Endothelial cell of umbilical vein (primary cell): ENCODE measurements at regions not wholly inside any gene's neighbourhood (a gene's known extent, or its start where the extent isn't known, plus 50 kb on each side); places are given as distances from the start of the nearest gene placed in this dataset.

ENCODE experiments used
- BruUV-seq: library from RNA; stranded (reverse); fragments of 400-500 nt; replicated peaks from 2 replicates; lab custom pipeline; 2021; lab: Mats Ljungman, UMichigan
- CTCF ChIA-PET: fragments of 300-600, 350-600 bp; sonication (Branson Sonifier 250); formaldehyde crosslinking; loops from one replicate; lab custom pipeline; 2021; ENCODE audit warnings: antibody characterized with exemption, inconsistent platforms; lab: Charles Lee
- POLR2A ChIA-PET: fragments of 300-600, 350-600 bp; sonication (Branson Sonifier 250); formaldehyde crosslinking; loops from one replicate; lab custom pipeline; 2021; ENCODE audit warnings: antibody characterized with exemption, inconsistent platforms; lab: Charles Lee
- DNase-seq: peaks from one replicate; pipeline ENCODE4 v3.0.0-alpha.2; 2011; ENCODE audit warnings: low read depth, low spot score
- FAIRE-seq: peaks from 2 replicates; lab custom pipeline; 2011; peaks lifted over from hg19 to GRCh38; lab: Jason Lieb, UNC
- H2AFZ ChIP-seq: 2 replicates; pipeline ENCODE4 v1.6.0; 2012; ENCODE audit warnings: low read depth, low read length, control low read depth, inconsistent platforms
- H3K27ac ChIP-seq: 2 replicates; pipeline ENCODE4 v1.5.1; 2011; ENCODE audit warnings: low read depth, mild to moderate bottlenecking, control low read depth, low read length, moderate library complexity; ENCODE audit not compliant: insufficient read depth
- H3K27me3 ChIP-seq, 2 experiments: 2 replicates each; pipeline versions ENCODE4 v1.6.0 to v1.6.1; 2011; ENCODE audit warnings: low read length in 2 of 2, mixed read lengths in 1 of 2; ENCODE audit not compliant: control insufficient read depth in 2 of 2, insufficient read depth in 2 of 2
- H3K36me3 ChIP-seq, 2 experiments: 2 replicates in 1 of 2; 3 replicates in 1 of 2; pipeline ENCODE4 v1.5.1; 2011; ENCODE audit warnings: low read length in 2 of 2, mild to moderate bottlenecking in 1 of 2, moderate library complexity in 1 of 2; ENCODE audit not compliant: control insufficient read depth in 2 of 2, insufficient read depth in 2 of 2; ENCODE audit errors: extremely low read depth in 1 of 2
- H3K4me1 ChIP-seq: 3 replicates; pipeline ENCODE4 v1.5.1; 2011; ENCODE audit warnings: mild to moderate bottlenecking, low read length; ENCODE audit not compliant: control insufficient read depth, insufficient read depth; ENCODE audit errors: extremely low read depth
- H3K4me2 ChIP-seq: 2 replicates; pipeline ENCODE4 v1.6.1; 2011; ENCODE audit warnings: low read length, control low read depth, mixed read lengths; ENCODE audit not compliant: insufficient read depth
- H3K4me3 ChIP-seq, 3 experiments: fragments of 200-600 bp in 1 of 3; sonication (generic), shearing (Covaris generic) in 1 of 3; replicated peaks in 1 of 3; 2 replicates each; pipeline ENCODE4 v1.5.1; 2011 to 2016; ENCODE audit warnings: control low read depth in 3 of 3, low read length in 3 of 3, mild to moderate bottlenecking in 2 of 3, inconsistent platforms in 1 of 3, low read depth in 1 of 3, moderate library complexity in 1 of 3; ENCODE audit not compliant: insufficient read depth in 1 of 3
- H3K79me2 ChIP-seq: 2 replicates; pipeline ENCODE4 v1.6.0; 2012; ENCODE audit warnings: low read length, inconsistent platforms; ENCODE audit not compliant: control insufficient read depth, insufficient read depth
- H3K9ac ChIP-seq: replicated peaks from 2 replicates; pipeline ENCODE3; 2011; ENCODE audit warnings: low read length, control low read depth; ENCODE audit not compliant: insufficient read depth; ENCODE audit errors: extremely low read depth
- H3K9me1 ChIP-seq: replicated peaks from 3 replicates; pipeline ENCODE4 v1.6.0; 2011; ENCODE audit warnings: mild to moderate bottlenecking, low read length; ENCODE audit not compliant: control insufficient read depth, insufficient read depth; ENCODE audit errors: extremely low read depth
- H3K9me3 ChIP-seq: replicated peaks from 2 replicates; pipeline ENCODE4 v1.5.1; 2012; ENCODE audit warnings: low read length, inconsistent platforms; ENCODE audit not compliant: control insufficient read depth, insufficient read depth
- H4K20me1 ChIP-seq: replicated peaks from 2 replicates; pipeline ENCODE3; 2011; ENCODE audit warnings: mild to moderate bottlenecking, low read length; ENCODE audit not compliant: control insufficient read depth, insufficient read depth; ENCODE audit errors: extremely low read depth
- CTCF ChIP-seq, 2 donors: IDR thresholded peaks; 1 replicate in 1 of 2; 2 replicates in 1 of 2; pipeline ENCODE4 v1.5.1; 2011; ENCODE audit warnings: low read length in 2 of 2, mild to moderate bottlenecking in 2 of 2, moderate library complexity in 2 of 2, control low read depth in 1 of 2, inconsistent platforms in 1 of 2, low read depth in 1 of 2; ENCODE audit not compliant: insufficient read depth in 1 of 2; ENCODE audit errors: extremely low read depth in 1 of 2
- EZH2 ChIP-seq: IDR thresholded peaks from 2 replicates; pipeline ENCODE4 v1.6.1; 2012; ENCODE audit warnings: borderline replicate concordance, low read depth, mild to moderate bottlenecking, moderate library complexity, low read length, inconsistent platforms; ENCODE audit not compliant: severe bottlenecking
- FOS ChIP-seq: IDR thresholded peaks from 2 replicates; pipeline ENCODE4 v1.6.1; 2011; ENCODE audit warnings: mild to moderate bottlenecking, low read length, moderate library complexity, borderline replicate concordance; ENCODE audit not compliant: insufficient read depth
- GATA2 ChIP-seq: IDR thresholded peaks from 2 replicates; pipeline ENCODE4 v1.7.0; 2011; ENCODE audit warnings: low read depth, mild to moderate bottlenecking, moderate library complexity, mixed read lengths, low read length; ENCODE audit not compliant: insufficient read length, insufficient read depth
- JUN ChIP-seq: IDR thresholded peaks from 2 replicates; pipeline ENCODE4 v1.6.1; 2011; ENCODE audit warnings: borderline replicate concordance, low read depth; ENCODE audit not compliant: insufficient read length, insufficient read depth
- MAX ChIP-seq: IDR thresholded peaks from 2 replicates; pipeline ENCODE4 v1.6.1; 2011; ENCODE audit not compliant: insufficient read depth, insufficient read length
- MYC ChIP-seq: IDR thresholded peaks from one replicate; pipeline ENCODE4 v1.6.1; 2011; ENCODE audit warnings: mild to moderate bottlenecking, low read depth, low read length
- POLR2A ChIP-seq: IDR thresholded peaks from 2 replicates; pipeline ENCODE4 v1.6.1; 2012; ENCODE audit warnings: low read depth, mild to moderate bottlenecking, control low read depth, low read length
- POLR2AphosphoS5 ChIP-seq: IDR thresholded peaks from 2 replicates; pipeline ENCODE4 v1.6.1; 2012; ENCODE audit warnings: low read depth, mild to moderate bottlenecking, control low read depth, low read length, moderate library complexity; ENCODE audit not compliant: insufficient read depth
- dilution Hi-C: fragments of 300-500 bp; cut with MboI; formaldehyde crosslinking; loops from one replicate; pipeline ENCODE4 v1.15.0; 2019; ENCODE audit warnings: low sequenced_read_pairs; ENCODE audit not compliant: extremely low pct_ligation_motif_present
- intact Hi-C: fragments of 100-400 bp; cut with micrococcal nuclease; formaldehyde crosslinking; loops from one replicate; pipeline ENCODE4 v1.10.0; 2022

GRCh38 chr15:62928242-62928999, 114.1 kb upstream of the TPM1 start:
- Histone ChIP-seq H3K36me3 (no peaks in the 10 kb centered on the region), H3K4me2 (peak overlapping the region; percentile 83), H3K9ac (peak overlapping the region; percentile 60), H2AFZ (peak overlapping the region; percentile 80), H3K4me3 (peak overlapping the region in 1 of 3 experiments; percentile 40), H4K20me1 (no peaks in the 10 kb centered on the region), H3K9me1 (no peaks in the 10 kb centered on the region), H3K27me3 (no peaks in the 10 kb centered on the region), H3K4me1 (peaks cover 21% of the 10 kb centered on the region), H3K27ac (peak overlapping the region; percentile 99), H3K79me2 (no peaks in the 10 kb centered on the region), H3K9me3 (no peaks in the 10 kb centered on the region)
- intact Hi-C loops (loop anchor here (1.0 to 10.0 kb wide), 5 partner anchors 29 to 144 kb away; partner anchors contain the start of gene TPM1), dilution Hi-C loops (no loop called here)
- CTCF ChIA-PET: interaction anchor here (0.9 to 2.2 kb wide), 12 partner anchors 9 to 186 kb away, joined by 3 to 11 read pairs (median 4); no protein-coding TSS in a partner anchor
- DNase-seq: peak; percentile 68
- TF ChIP-seq JUN (no peak), POLR2AphosphoS5 (peak; percentile 33), CTCF (IDR thresholded peaks at IDR 0.05; ENCODE audit: extremely low read depth in 1 of 2, insufficient read depth in 1 of 2, low read depth in 1 of 2, low read length in 2 of 2) (peak; percentile 5 to 9), FOS (peak; percentile 52), MYC (no peak), EZH2 (no peak), POLR2A (no peak), GATA2 (peak; percentile 72), MAX (no peak)
- FAIRE-seq: no peak
- POLR2A ChIA-PET: no interaction called here
- TSS peak; percentile 76 for BruUV-seq
